OCI-LY1 (cell line): ENCODE measurements at regions not wholly inside any gene's neighbourhood (a gene's known extent, or its start where the extent isn't known, plus 50 kb on each side); places are given as distances from the start of the nearest gene placed in this dataset.

ENCODE experiments used
- H2AFZ ChIP-seq: fragments of 200-600 bp; sonication (generic), shearing (Covaris generic); 2 replicates; pipeline ENCODE4 v1.6.0; 2014; ENCODE audit warnings: antibody characterized with exemption, mild to moderate bottlenecking, low read length
- H3F3A ChIP-seq: fragments of 200-600 bp; sonication (generic), shearing (Covaris generic); 2 replicates; pipeline ENCODE4 v1.6.0; 2014; ENCODE audit warnings: mild to moderate bottlenecking, antibody characterized with exemption, low read length, moderate library complexity; ENCODE audit not compliant: insufficient read depth
- H3K27ac ChIP-seq: fragments of 200-600 bp; sonication (generic); 2 replicates; pipeline ENCODE4 v1.5.1; 2014; ENCODE audit warnings: low read length, mixed run types, mild to moderate bottlenecking, low read depth; ENCODE audit not compliant: poor library complexity, severe bottlenecking
- H3K27me3 ChIP-seq: fragments of 200-600 bp; sonication (generic); 2 replicates; pipeline ENCODE4 v1.6.0; 2014; ENCODE audit warnings: antibody characterized with exemption, mild to moderate bottlenecking, low read length, moderate library complexity; ENCODE audit not compliant: insufficient read depth
- H3K36me3 ChIP-seq: fragments of 200-600 bp; sonication (generic); 2 replicates; pipeline ENCODE4 v1.6.1; 2014; ENCODE audit warnings: mild to moderate bottlenecking, antibody characterized with exemption, low read length, moderate library complexity, mixed read lengths; ENCODE audit not compliant: insufficient read depth
- H3K4me1 ChIP-seq: fragments of 200-600 bp; sonication (generic); 2 replicates; pipeline ENCODE4 v1.5.1; 2014; ENCODE audit warnings: mild to moderate bottlenecking, low read length, moderate library complexity; ENCODE audit not compliant: insufficient read depth, severe bottlenecking
- H3K4me2 ChIP-seq: fragments of 200-600 bp; sonication (generic), shearing (Covaris generic); 2 replicates; pipeline ENCODE4 v1.6.1; 2014; ENCODE audit warnings: low read length
- H3K4me3 ChIP-seq: fragments of 200-600 bp; sonication (generic); 2 replicates; pipeline ENCODE4 v1.5.1; 2014; ENCODE audit warnings: low read length, low read depth, mild to moderate bottlenecking, mixed read lengths; ENCODE audit not compliant: poor library complexity, severe bottlenecking
- H3K79me2 ChIP-seq: fragments of 200-600 bp; shearing (Covaris generic); 2 replicates; pipeline ENCODE4 v1.6.1; 2016; ENCODE audit warnings: mixed run types, low read length, mixed read lengths; ENCODE audit not compliant: insufficient read depth
- H3K9ac ChIP-seq: fragments of 200-600 bp; sonication (generic), shearing (Covaris generic); 2 replicates; pipeline ENCODE4 v1.6.1; 2014; ENCODE audit warnings: mild to moderate bottlenecking, low read length, mixed read lengths
- H3K9me2 ChIP-seq: fragments of 200-600 bp; sonication (generic), shearing (Covaris generic); 2 replicates; pipeline ENCODE4 v1.6.1; 2014; ENCODE audit warnings: low read depth, mild to moderate bottlenecking, low read length, mixed read lengths
- H3K9me3 ChIP-seq: fragments of 200-600 bp; shearing (Covaris generic); 2 replicates; pipeline ENCODE4 v1.6.1; 2014; ENCODE audit warnings: low read length, mixed read lengths
- H4K20me1 ChIP-seq: fragments of 200-600 bp; sonication (generic), shearing (Covaris generic); 2 replicates; pipeline ENCODE4 v1.6.0; 2016; ENCODE audit warnings: mild to moderate bottlenecking, low read length; ENCODE audit not compliant: insufficient read depth
- EZH2 ChIP-seq: fragments of 200-600 bp; sonication (generic), shearing (Covaris generic); IDR thresholded peaks from 2 replicates; pipeline ENCODE4 v1.8.0; 2017; ENCODE audit warnings: borderline replicate concordance, mixed run types, mild to moderate bottlenecking, antibody characterized with exemption, low read length, moderate library complexity, mixed read lengths
- TF ChIP-seq, protein P1 (sequence below): fragments of 200-600 bp; sonication (generic), shearing (Covaris generic); IDR thresholded peaks from 2 replicates; pipeline ENCODE4 v1.5.1; 2017; ENCODE audit warnings: mild to moderate bottlenecking, antibody characterized with exemption, low read length, moderate library complexity, mixed read lengths

DNA sequence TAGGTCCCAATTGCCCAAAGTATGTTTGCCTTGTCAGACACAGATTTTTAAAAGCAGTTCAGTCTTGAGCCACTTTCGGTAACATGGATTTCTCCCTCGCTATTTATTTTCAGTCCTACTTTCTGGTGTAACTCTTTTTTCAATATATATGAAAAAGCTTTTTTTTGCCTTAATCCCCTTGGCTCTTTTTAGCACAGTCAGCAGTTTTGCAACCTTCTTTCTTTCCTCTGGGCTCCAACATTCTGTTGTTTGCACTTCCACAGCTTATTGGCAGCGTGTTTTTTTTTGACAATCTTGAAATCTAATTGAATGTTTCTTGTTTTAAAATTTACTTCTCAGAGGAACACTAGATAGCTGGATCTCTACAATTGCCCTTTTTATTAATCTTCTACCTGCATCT, 429.3 kb upstream of the NBEA start:
- Histone ChIP-seq H3K36me3 (no peaks in the 10 kb centered on the region), H3K27me3 (no peaks in the 10 kb centered on the region), H3K27ac (no peak overlapping the region), H4K20me1 (no peaks in the 10 kb centered on the region), H3K4me2 (no peak overlapping the region), H3F3A (no peaks in the 10 kb centered on the region), H3K79me2 (no peaks in the 10 kb centered on the region), H3K4me1 (no peaks in the 10 kb centered on the region), H3K9ac (no peak overlapping the region), H3K4me3 (no peak overlapping the region), H3K9me2 (no peaks in the 10 kb centered on the region), H2AFZ (no peak overlapping the region), H3K9me3 (no peaks in the 10 kb centered on the region)
- no peak for TF ChIP-seq EZH2
- TF ChIP-seq, protein P1, sequence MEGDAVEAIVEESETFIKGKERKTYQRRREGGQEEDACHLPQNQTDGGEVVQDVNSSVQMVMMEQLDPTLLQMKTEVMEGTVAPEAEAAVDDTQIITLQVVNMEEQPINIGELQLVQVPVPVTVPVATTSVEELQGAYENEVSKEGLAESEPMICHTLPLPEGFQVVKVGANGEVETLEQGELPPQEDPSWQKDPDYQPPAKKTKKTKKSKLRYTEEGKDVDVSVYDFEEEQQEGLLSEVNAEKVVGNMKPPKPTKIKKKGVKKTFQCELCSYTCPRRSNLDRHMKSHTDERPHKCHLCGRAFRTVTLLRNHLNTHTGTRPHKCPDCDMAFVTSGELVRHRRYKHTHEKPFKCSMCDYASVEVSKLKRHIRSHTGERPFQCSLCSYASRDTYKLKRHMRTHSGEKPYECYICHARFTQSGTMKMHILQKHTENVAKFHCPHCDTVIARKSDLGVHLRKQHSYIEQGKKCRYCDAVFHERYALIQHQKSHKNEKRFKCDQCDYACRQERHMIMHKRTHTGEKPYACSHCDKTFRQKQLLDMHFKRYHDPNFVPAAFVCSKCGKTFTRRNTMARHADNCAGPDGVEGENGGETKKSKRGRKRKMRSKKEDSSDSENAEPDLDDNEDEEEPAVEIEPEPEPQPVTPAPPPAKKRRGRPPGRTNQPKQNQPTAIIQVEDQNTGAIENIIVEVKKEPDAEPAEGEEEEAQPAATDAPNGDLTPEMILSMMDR = no peak

DNA sequence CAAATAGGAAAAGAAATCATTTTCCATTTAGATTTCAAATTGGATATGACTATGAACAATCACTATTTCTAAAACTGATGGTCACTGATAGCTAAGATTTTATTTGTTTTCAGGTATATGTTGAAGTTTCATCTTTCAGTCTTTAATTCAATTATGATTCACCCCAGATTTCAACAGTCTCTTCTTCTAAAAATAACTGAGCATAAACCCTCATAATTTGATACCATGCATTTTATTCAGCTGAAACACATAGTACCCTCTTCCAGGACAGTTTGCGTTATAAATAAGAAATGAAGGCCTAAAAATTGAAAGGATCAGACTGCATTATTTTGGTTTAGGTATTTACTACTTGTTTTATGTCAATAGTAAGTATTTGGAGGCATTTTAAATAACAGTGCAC, 428.5 kb upstream of the NBEA start:
- no peak overlapping the region for H3K9ac ChIP-seq
- no peaks in the 10 kb centered on the region for H3K36me3 ChIP-seq
- H3K4me1 ChIP-seq = no peaks in the 10 kb centered on the region
- no peak for TF ChIP-seq EZH2
- TF ChIP-seq, protein P1 = no peak
- no peaks in the 10 kb centered on the region for H4K20me1 ChIP-seq
- no peak overlapping the region for H3K4me3 ChIP-seq
- no peaks in the 10 kb centered on the region for H3K27me3 ChIP-seq
- H3K9me2 ChIP-seq = no peaks in the 10 kb centered on the region
- no peak overlapping the region for H2AFZ ChIP-seq
- no peak overlapping the region for H3K4me2 ChIP-seq
- H3K27ac ChIP-seq = no peak overlapping the region
- H3F3A ChIP-seq = no peaks in the 10 kb centered on the region
- H3K79me2 ChIP-seq = no peaks in the 10 kb centered on the region
- no peaks in the 10 kb centered on the region for H3K9me3 ChIP-seq

DNA sequence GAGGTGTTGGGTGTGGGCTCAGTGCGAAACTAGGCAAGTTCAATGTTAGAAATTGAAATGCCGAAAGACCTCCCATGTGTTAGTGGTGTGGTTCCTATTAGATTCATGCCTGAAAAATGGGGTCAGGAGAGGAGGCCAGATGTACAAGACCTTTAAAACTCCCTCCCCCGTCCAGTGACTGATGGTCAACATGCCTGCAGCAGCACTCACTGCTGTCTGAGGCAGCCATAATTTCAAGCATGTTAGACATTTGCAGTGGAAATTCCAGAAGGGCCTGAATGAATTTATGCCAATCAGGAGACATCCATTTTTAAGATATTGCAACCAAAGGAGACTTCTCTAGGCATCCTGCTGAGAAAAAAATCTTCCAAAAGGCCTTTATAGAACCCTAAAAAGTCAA, 426.9 kb upstream of the NBEA start:
- Histone ChIP-seq H3K27ac (no peak overlapping the region), H3K9ac (no peak overlapping the region)

More for the DNA sequence above, 426.9 kb upstream of the NBEA start:
- Histone ChIP-seq H3K4me3 (no peak overlapping the region), H3K27me3 (no peaks in the 10 kb centered on the region), H3K36me3 (no peaks in the 10 kb centered on the region), H2AFZ (no peak overlapping the region), H3K9me2 (no peaks in the 10 kb centered on the region), H3K4me2 (no peak overlapping the region), H3K9me3 (no peaks in the 10 kb centered on the region), H3K4me1 (no peaks in the 10 kb centered on the region), H3K79me2 (no peaks in the 10 kb centered on the region), H3F3A (no peaks in the 10 kb centered on the region), H4K20me1 (no peaks in the 10 kb centered on the region)
- TF ChIP-seq EZH2 = no peak
- TF ChIP-seq, protein P1 = no peak
